ENCODE measurements at regions not wholly inside any gene's neighbourhood (a gene's known extent, or its start where the extent isn't known, plus 50 kb on each side); places are given as distances from the start of the nearest gene placed in this dataset.

GRCh38 chr11:98101329-98101728 lies 919.4 kb upstream of the CNTN5 start:
- Histone ChIP-seq H2AFZ (replicated peaks; ENCODE audit: low read length, poor library complexity) (no peak overlapping the region), H3K4me3 (ENCODE audit: insufficient read depth, low read depth, low read length) (no peak overlapping the region), H4K91ac (ENCODE audit: insufficient read depth, low read depth, low read length) (no peak overlapping the region), H3K56ac (ENCODE audit: extremely low read depth, insufficient read depth, low read length) (no peak overlapping the region), H4K8ac (ENCODE audit: low read depth in 2 of 2, low read length in 2 of 2) (no peak overlapping the region), H3K9me1 (ENCODE audit: insufficient read depth, low read length) (no peaks in the 10 kb centered on the region), H3K9ac (ENCODE audit: low read depth, low read length) (no peak overlapping the region), H3K4me1 (ENCODE audit: control insufficient read depth, insufficient read depth, low read length) (no peaks in the 10 kb centered on the region), H3K23ac (ENCODE audit: low read depth, low read length) (no peak overlapping the region), H2AK5ac (ENCODE audit: low read depth, low read length) (no peak overlapping the region), H3K9me3 (ENCODE audit: control insufficient read depth, insufficient read depth, low read length) (no peaks in the 10 kb centered on the region), H3K4ac (ENCODE audit: low read depth, low read length) (no peak overlapping the region), H2BK120ac (ENCODE audit: low read depth, low read length) (no peak overlapping the region), H2BK15ac (ENCODE audit: low read depth, low read length) (no peak overlapping the region), H3K18ac (ENCODE audit: low read depth, low read length) (no peak overlapping the region), H3K79me1 (ENCODE audit: low read depth in 1 of 2, low read length in 2 of 2) (no peaks in the 10 kb centered on the region), H3K4me2 (ENCODE audit: low read depth, low read length) (no peak overlapping the region), H2BK5ac (ENCODE audit: low read depth, low read length, poor library complexity, severe bottlenecking) (no peak overlapping the region), H4K20me1 (ENCODE audit: insufficient read depth, low read length) (no peaks in the 10 kb centered on the region), H2AK9ac (replicated peaks; ENCODE audit: low read depth, low read length, poor library complexity) (no peak overlapping the region), H3K27ac (ENCODE audit: insufficient read depth, low read length) (no peak overlapping the region), H3K36me3 (ENCODE audit: control insufficient read depth, insufficient read depth, low read length) (no peaks in the 10 kb centered on the region), H3K14ac (replicated peaks; ENCODE audit: low read depth, low read length) (no peak overlapping the region), H3K27me3 (ENCODE audit: control insufficient read depth, insufficient read depth, low read length) (no peaks in the 10 kb centered on the region), H2BK20ac (ENCODE audit: low read depth, low read length) (no peak overlapping the region), H4K5ac (ENCODE audit: low read depth, low read length) (no peak overlapping the region)
- POLR2A ChIA-PET (ENCODE audit: unreplicated experiment) = no interaction called here
- CTCF ChIA-PET = no interaction called here
- dilution Hi-C loops (cut with HindIII; ENCODE audit: low sequenced_read_pairs, unreplicated experiment) (no loop called here), in situ Hi-C loops (cut with MboI; ENCODE audit: low sequenced_read_pairs) (no loop called here), intact Hi-C loops (cut with micrococcal nuclease) (no loop called here)
- no TSS peak for BruUV-seq (replicated peaks)
- DNase-seq (no peak), ATAC-seq (ENCODE audit: low read depth) (no peak)
- no peak for TF ChIP-seq POLR2A (IDR thresholded peaks at IDR 0.05; ENCODE audit: low read depth, low read length)
- TF ChIP-seq USF2 (IDR thresholded peaks at IDR 0.05; ENCODE audit: low read depth, low read length) = no peak
- TF ChIP-seq BHLHE40 (IDR thresholded peaks at IDR 0.05; ENCODE audit: low read depth, low read length) = no peak
- TF ChIP-seq RAD21 (IDR thresholded peaks at IDR 0.05; ENCODE audit: low read length) = no peak
- WGBS, 2 experiments (ENCODE audit: extremely low coverage in 2 of 2, insufficient read length in 1 of 2) = 50% methylated on average over 1 of the region's 1 CpG; no CpG with 5 or more reads in 1 of the 2 experiments

Data from IMR-90 (cell line).